ENCODE measurements at regions not wholly inside any gene's neighbourhood (a gene's known extent, or its start where the extent isn't known, plus 50 kb on each side); places are given as distances from the start of the nearest gene placed in this dataset.

- Histone ChIP-seq H3K9me3 (ENCODE audit: insufficient read depth, low read length) (no peaks in the 10 kb centered on the region), H3K4me3 (ENCODE audit: insufficient read length, low read depth) (no peak overlapping the region), H3K9ac (ENCODE audit: insufficient read length, low read depth) (no peak overlapping the region), H3K27me3 (ENCODE audit: insufficient read depth, insufficient read length) (no peaks in the 10 kb centered on the region), H3K4me1 (ENCODE audit: insufficient read depth, insufficient read length) (no peaks in the 10 kb centered on the region), H3K36me3 (ENCODE audit: insufficient read depth, insufficient read length, low read length) (no peaks in the 10 kb centered on the region)
- no peak for DNase-seq (ENCODE audit: low read depth, low spot score)
- TF ChIP-seq YY1 (IDR thresholded peaks at IDR 0.05; ENCODE audit: insufficient read depth, insufficient read length) (no peak), ZNF274 (IDR thresholded peaks at IDR 0.05; ENCODE audit: low read depth, low read length) (no peak), SUZ12 (IDR thresholded peaks at IDR 0.05; ENCODE audit: extremely low read depth, insufficient read depth, insufficient read length) (no peak)
Observed at GRCh38 chr5:10844016-10844415, 83.0 kb upstream of the DAP start.

GRCh38 chr5:10842823-10843222, 81.8 kb upstream of the DAP start:
- TF ChIP-seq YY1 (IDR thresholded peaks at IDR 0.05; ENCODE audit: insufficient read depth, insufficient read length) (no peak), SUZ12 (IDR thresholded peaks at IDR 0.05; ENCODE audit: extremely low read depth, insufficient read depth, insufficient read length) (no peak), ZNF274 (IDR thresholded peaks at IDR 0.05; ENCODE audit: low read depth, low read length) (no peak)
- no peak overlapping the region for H3K4me3 ChIP-seq (ENCODE audit: insufficient read length, low read depth)
- no peak for DNase-seq (ENCODE audit: low read depth, low spot score)

DNA sequence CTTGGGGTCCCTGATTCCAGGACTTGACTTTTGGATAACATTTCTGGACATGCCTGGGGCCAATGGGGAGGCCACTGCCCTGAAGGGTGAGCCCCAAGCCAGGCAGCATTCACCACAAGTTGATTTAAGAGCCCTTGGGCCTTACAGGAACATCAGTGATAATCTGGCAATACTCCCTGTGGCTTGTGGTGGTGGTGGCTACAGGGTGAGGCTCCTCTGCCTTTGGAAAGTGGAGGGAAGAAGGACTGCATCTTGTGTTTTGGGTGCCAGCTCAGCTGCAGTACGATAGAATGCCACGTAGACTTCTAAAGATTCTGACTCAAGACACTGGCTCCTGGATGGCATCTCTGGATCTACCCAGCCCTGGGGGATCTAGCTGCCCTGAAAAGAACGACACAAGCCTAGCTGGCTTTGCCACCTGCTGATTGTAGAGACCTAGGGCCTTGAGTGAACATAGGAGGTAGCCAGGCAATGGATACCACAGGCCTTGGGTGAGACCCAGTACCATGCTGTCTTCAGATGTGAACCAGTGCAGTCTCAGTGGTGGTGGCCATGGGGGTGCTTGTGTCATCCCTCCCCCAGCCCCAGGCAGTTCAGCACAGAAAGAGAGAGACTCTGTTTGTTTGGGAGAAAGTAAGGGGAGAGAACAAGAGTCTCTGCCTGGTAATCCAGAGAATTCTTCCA, 79.0 kb upstream of the DAP start:
- no peak overlapping the region for H3K9ac ChIP-seq (ENCODE audit: insufficient read length, low read depth)
- H3K36me3 ChIP-seq (ENCODE audit: insufficient read depth, insufficient read length, low read length), result no peaks in the 10 kb centered on the region
- no peaks in the 10 kb centered on the region for H3K9me3 ChIP-seq (ENCODE audit: insufficient read depth, low read length)
- no peaks in the 10 kb centered on the region for H3K27me3 ChIP-seq (ENCODE audit: insufficient read depth, insufficient read length)
- no peak for TF ChIP-seq YY1 (IDR thresholded peaks at IDR 0.05; ENCODE audit: insufficient read depth, insufficient read length)
- no peak for TF ChIP-seq SUZ12 (IDR thresholded peaks at IDR 0.05; ENCODE audit: extremely low read depth, insufficient read depth, insufficient read length)
- no peak for TF ChIP-seq ZNF274 (IDR thresholded peaks at IDR 0.05; ENCODE audit: low read depth, low read length)
- H3K4me3 ChIP-seq (ENCODE audit: insufficient read length, low read depth), result no peak overlapping the region
- DNase-seq (ENCODE audit: low read depth, low spot score), result no peak
- H3K4me1 ChIP-seq (ENCODE audit: insufficient read depth, insufficient read length), result no peaks in the 10 kb centered on the region

More at GRCh38 chr5:10842823-10843222, 81.8 kb upstream of the DAP start:
- no peaks in the 10 kb centered on the region for H3K27me3 ChIP-seq (ENCODE audit: insufficient read depth, insufficient read length)
- no peaks in the 10 kb centered on the region for H3K9me3 ChIP-seq (ENCODE audit: insufficient read depth, low read length)
- H3K4me1 ChIP-seq (ENCODE audit: insufficient read depth, insufficient read length), result no peaks in the 10 kb centered on the region
- H3K9ac ChIP-seq (ENCODE audit: insufficient read length, low read depth), result no peak overlapping the region
- no peaks in the 10 kb centered on the region for H3K36me3 ChIP-seq (ENCODE audit: insufficient read depth, insufficient read length, low read length)

DNA sequence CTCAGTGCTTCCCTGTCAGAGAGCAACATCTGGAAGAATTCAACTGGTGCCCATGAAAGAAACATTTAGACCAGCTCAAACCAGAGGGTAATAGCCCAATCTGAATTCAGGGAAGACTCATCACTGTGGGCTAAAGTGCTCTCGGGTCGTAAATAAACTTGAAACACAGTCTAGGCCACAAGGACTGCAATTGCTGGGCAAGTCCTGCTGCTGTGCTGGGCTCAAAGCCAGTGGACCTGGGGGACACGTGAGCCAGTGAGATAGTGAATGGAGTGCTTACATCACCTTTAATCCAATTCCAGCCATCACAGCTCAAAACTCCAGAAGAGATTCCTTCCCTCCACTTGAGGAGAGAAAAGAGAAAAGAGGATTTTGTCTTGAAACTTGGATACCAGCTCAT, 78.1 kb upstream of the DAP start:
- TF ChIP-seq YY1 (IDR thresholded peaks at IDR 0.05; ENCODE audit: insufficient read depth, insufficient read length) (no peak), ZNF274 (IDR thresholded peaks at IDR 0.05; ENCODE audit: low read depth, low read length) (no peak), SUZ12 (IDR thresholded peaks at IDR 0.05; ENCODE audit: extremely low read depth, insufficient read depth, insufficient read length) (no peak)
- H3K4me1 ChIP-seq (ENCODE audit: insufficient read depth, insufficient read length), result no peaks in the 10 kb centered on the region
- H3K9ac ChIP-seq (ENCODE audit: insufficient read length, low read depth), result no peak overlapping the region
- no peaks in the 10 kb centered on the region for H3K36me3 ChIP-seq (ENCODE audit: insufficient read depth, insufficient read length, low read length)
- no peaks in the 10 kb centered on the region for H3K27me3 ChIP-seq (ENCODE audit: insufficient read depth, insufficient read length)
- no peak overlapping the region for H3K4me3 ChIP-seq (ENCODE audit: insufficient read length, low read depth)
- H3K9me3 ChIP-seq (ENCODE audit: insufficient read depth, low read length), result no peaks in the 10 kb centered on the region
- DNase-seq (ENCODE audit: low read depth, low spot score), result no peak

DNA sequence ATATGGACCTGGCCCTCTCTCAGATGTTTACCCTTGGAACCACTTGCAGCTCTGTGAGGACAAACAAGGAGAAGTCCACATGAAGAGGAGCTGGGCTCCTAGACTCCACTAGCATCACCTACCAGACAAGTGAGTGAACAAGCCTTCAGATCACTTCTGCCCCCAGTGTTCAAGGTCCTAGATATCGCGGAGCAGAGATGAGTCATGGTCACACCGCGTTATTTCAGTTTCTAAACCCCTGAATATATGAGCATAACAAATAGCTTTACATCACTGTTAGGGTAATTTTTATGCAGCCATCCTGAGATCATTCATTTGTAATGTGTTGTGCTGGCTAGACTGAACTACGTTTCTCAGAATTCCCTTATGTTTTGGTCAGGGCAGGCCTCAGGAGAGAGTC, 77.0 kb upstream of the DAP start:
- no peak for DNase-seq (ENCODE audit: low read depth, low spot score)
- H3K9ac ChIP-seq (ENCODE audit: insufficient read length, low read depth), result no peak overlapping the region
- H3K4me1 ChIP-seq (ENCODE audit: insufficient read depth, insufficient read length), result no peaks in the 10 kb centered on the region
- TF ChIP-seq ZNF274 (IDR thresholded peaks at IDR 0.05; ENCODE audit: low read depth, low read length) (no peak), YY1 (IDR thresholded peaks at IDR 0.05; ENCODE audit: insufficient read depth, insufficient read length) (no peak), SUZ12 (IDR thresholded peaks at IDR 0.05; ENCODE audit: extremely low read depth, insufficient read depth, insufficient read length) (no peak)
- H3K36me3 ChIP-seq (ENCODE audit: insufficient read depth, insufficient read length, low read length), result no peaks in the 10 kb centered on the region
- H3K9me3 ChIP-seq (ENCODE audit: insufficient read depth, low read length), result no peaks in the 10 kb centered on the region
- no peaks in the 10 kb centered on the region for H3K27me3 ChIP-seq (ENCODE audit: insufficient read depth, insufficient read length)
- H3K4me3 ChIP-seq (ENCODE audit: insufficient read length, low read depth), result no peak overlapping the region

GRCh38 chr5:10836986-10837385, 76.0 kb upstream of the DAP start:
- DNase-seq (ENCODE audit: low read depth, low spot score), result no peak
- H3K4me1 ChIP-seq (ENCODE audit: insufficient read depth, insufficient read length), result no peaks in the 10 kb centered on the region
- no peaks in the 10 kb centered on the region for H3K9me3 ChIP-seq (ENCODE audit: insufficient read depth, low read length)
- no peak overlapping the region for H3K4me3 ChIP-seq (ENCODE audit: insufficient read length, low read depth)
- TF ChIP-seq SUZ12 (IDR thresholded peaks at IDR 0.05; ENCODE audit: extremely low read depth, insufficient read depth, insufficient read length) (no peak), ZNF274 (IDR thresholded peaks at IDR 0.05; ENCODE audit: low read depth, low read length) (no peak), YY1 (IDR thresholded peaks at IDR 0.05; ENCODE audit: insufficient read depth, insufficient read length) (no peak)
- H3K9ac ChIP-seq (ENCODE audit: insufficient read length, low read depth), result no peak overlapping the region
- H3K36me3 ChIP-seq (ENCODE audit: insufficient read depth, insufficient read length, low read length), result no peaks in the 10 kb centered on the region
- no peaks in the 10 kb centered on the region for H3K27me3 ChIP-seq (ENCODE audit: insufficient read depth, insufficient read length)

DNA sequence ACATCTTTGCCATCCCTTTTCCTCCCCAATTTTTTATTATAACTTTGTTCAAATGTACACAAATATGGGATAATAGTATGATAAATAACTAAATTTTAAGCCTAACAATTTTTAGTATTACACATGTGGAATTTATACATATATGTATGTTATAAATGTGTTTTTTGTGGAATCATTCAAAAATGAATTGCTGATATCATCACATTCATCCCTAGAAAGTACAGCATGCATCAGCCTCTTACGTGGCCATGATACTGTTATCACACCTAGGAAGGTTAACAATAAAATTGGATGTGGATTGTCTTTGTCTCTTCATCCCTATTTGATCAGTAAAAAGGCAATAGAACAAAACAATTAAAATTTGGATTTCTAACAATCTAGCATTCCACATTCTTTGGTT, 73.7 kb upstream of the DAP start:
- no peaks in the 10 kb centered on the region for H3K36me3 ChIP-seq (ENCODE audit: insufficient read depth, insufficient read length, low read length)
- no peaks in the 10 kb centered on the region for H3K4me1 ChIP-seq (ENCODE audit: insufficient read depth, insufficient read length)
- no peaks in the 10 kb centered on the region for H3K27me3 ChIP-seq (ENCODE audit: insufficient read depth, insufficient read length)
- no peak overlapping the region for H3K9ac ChIP-seq (ENCODE audit: insufficient read length, low read depth)
- TF ChIP-seq ZNF274 (IDR thresholded peaks at IDR 0.05; ENCODE audit: low read depth, low read length) (no peak), YY1 (IDR thresholded peaks at IDR 0.05; ENCODE audit: insufficient read depth, insufficient read length) (no peak), SUZ12 (IDR thresholded peaks at IDR 0.05; ENCODE audit: extremely low read depth, insufficient read depth, insufficient read length) (no peak)
- no peaks in the 10 kb centered on the region for H3K9me3 ChIP-seq (ENCODE audit: insufficient read depth, low read length)
- H3K4me3 ChIP-seq (ENCODE audit: insufficient read length, low read depth), result no peak overlapping the region
- no peak for DNase-seq (ENCODE audit: low read depth, low spot score)

Data from NT2/D1 (cell line).